GM18520 (cell line): ENCODE measurements at regions not wholly inside any gene's neighbourhood (a gene's known extent, or its start where the extent isn't known, plus 50 kb on each side); places are given as distances from the start of the nearest gene placed in this dataset.
"Not testable (repeated sequence)": the region's sequence is repeated elsewhere in the genome, so short reads cannot be mapped to it uniquely, and the experiment has no call there.

ENCODE experiments used
- ATAC-seq: cut with Tn5 transposase; IDR thresholded peaks from one replicate; pipeline ENCODE4 v1.9.1; 2021; ENCODE audit not compliant: unreplicated experiment

DNA sequence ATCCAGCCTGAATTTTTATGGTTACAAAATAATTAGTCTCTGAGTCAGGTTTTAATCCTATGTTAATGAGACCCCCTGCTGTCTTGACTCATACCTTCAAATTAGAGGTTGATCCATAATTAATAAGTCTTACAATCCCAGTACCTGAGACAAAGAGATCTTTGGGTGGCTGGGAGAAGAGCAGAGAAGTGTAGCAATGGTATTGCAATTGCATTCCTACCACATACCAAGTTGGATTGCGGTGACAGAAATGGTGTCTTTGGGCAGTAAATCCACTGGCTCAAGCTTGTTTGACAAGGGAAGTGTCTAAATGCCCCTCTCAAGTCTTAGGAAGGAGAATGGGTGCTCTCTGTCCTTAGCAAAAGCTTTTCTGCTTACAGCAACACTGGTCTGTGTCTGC, 150.4 kb downstream of the BTBD3 start:
- ATAC-seq, result no peak

- ATAC-seq, result no peak
Measured at GRCh38 chr20:12069181-12069580, 151.5 kb downstream of the BTBD3 start.

DNA sequence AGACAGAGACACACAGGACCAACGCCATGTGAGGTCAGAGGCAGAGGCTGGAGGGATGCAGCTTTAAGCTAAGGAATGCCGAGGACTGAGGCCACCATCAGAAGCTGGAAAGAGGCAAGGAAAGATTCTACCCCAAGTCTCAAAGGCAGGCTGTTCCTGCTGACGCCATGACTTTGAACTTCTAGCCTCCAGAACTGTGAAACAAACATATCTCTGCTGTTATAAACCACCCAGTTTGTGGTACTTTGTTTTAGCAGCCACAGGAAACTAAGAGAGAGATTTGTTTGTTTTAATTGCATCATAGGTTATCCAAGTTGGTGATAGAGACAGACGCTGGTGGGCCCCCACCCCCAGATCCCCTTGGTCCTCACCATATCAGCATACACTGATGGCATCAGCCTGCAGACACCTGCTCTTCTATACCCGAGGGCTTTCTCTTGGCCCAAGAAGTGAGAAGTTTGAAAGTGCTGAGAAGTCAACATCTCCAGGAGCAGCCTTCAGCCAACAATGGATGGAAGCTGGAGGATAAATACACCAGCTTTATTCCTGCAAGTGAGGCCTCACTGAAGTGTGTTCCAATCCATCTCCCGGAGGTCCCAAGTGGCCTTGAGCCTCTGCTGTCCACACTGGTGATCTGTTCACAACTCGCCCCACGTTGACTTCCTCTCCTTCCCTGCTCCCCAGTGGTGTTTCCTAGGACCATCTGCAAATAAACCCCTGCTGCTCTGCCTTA, 154.7 kb downstream of the BTBD3 start:
- no peak for ATAC-seq

DNA sequence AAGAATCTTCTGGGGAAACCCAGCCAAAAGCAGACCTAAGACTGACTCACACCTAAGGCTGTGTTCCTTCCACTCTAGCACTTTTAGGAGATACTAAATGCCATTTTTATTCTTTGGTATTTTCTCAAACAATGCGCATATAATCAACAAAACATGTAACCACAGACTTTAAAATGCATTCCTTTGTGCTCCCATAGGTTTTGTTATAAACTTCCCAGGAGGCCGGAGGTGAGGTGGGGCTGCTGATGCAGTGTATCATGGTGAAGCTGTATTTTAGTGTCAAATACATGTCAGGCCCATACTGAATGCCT, 155.2 kb downstream of the BTBD3 start:
- ATAC-seq, result no peak

DNA sequence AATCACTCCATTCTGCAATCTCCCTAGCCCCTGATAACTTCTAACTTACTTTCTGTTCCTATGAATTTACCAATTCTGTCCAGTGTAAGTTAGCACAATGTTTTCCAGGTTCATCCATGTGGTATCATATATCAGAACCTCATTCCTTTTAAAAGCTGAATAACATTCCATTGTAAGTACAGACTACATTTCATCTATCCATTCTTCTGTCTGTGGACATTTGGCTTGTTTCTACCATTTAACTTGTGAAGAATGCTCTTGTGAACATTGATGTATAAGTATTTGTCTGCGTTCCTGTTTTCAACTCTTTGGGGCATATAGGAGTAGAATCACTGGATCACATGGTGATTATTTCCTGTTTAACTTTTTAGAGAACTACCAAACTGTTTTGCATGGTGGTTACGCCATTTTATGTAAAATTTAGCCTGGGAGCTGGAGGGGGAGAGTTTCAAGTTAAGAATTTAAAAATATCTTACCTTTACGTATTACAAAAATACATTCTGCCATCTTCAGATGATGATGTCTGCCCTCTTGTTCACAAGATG, 156.5 kb downstream of the BTBD3 start:
- no peak for ATAC-seq

- ATAC-seq, result no peak
Measured at GRCh38 chr20:12076200-12076599, 158.5 kb downstream of the BTBD3 start.

DNA sequence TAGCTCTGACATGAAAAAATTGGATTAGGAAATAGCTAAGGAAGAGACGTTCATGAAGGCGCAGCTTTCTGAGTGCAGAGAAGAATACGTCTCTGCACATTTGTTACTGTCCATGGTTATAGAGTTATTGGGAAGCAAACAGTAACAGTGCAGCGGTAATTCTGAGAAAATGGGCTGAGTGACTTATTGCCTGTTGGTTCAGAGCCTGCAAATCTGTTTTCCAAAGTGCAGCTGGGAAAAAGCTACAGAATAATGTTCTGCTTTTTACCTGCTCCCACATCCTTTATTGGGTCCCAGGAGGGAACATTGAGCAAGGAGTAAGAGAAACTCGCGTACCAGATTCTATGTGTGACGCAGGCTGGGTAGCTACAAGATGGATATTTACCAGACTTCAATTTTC, 160.2 kb downstream of the BTBD3 start:
- no peak for ATAC-seq

GRCh38 chr20:12079490-12079889, 161.8 kb downstream of the BTBD3 start:
- no peak for ATAC-seq

DNA sequence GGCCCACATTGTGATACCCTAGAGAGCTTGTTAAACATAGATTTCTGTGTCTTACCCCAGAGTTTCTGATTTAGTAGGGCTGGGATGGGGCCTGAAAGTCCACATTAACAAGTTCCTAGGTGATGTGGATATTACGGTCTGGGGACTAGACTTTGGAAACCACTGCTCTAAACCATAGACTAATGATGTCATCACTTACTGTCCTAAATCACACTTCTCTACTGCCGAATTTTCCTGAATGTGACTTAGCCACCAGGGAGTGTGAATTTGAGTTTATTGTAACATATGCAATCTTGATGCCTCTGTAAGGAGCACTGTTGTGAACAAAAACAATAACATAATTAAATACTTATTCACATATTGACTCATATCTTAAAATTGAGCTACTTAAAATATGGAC, 165.6 kb downstream of the BTBD3 start:
- ATAC-seq, result no peak

- no peak for ATAC-seq
Measured at GRCh38 chr20:12084482-12084881, 166.8 kb downstream of the BTBD3 start.

GRCh38 chr20:12086359-12086758, 168.7 kb downstream of the BTBD3 start:
- no peak for ATAC-seq

GRCh38 chr20:12090920-12091319, 173.2 kb downstream of the BTBD3 start:
- ATAC-seq, result no peak

GRCh38 chr20:12093057-12093796, 175.5 kb downstream of the BTBD3 start:
- no peak for ATAC-seq

DNA sequence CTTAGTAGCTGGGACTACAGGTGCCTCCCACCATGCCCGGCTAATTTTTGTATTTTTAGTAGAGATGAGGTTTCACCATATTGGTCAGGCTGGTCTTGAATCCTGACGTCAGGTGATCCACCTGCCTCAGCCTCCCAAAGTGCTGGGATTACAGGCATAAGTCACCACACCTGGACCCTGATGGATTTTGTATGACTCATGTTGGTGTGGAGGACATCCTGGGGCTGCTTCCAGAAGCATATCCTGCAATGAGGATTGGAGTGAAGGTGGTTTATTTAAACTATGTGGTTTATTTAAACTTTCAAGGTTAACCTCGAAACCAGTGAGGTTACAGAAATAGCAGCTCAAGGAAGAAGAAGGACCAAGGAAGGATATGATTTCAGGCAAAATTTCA, 176.1 kb downstream of the BTBD3 start:
- not testable (repeated sequence) for ATAC-seq

DNA sequence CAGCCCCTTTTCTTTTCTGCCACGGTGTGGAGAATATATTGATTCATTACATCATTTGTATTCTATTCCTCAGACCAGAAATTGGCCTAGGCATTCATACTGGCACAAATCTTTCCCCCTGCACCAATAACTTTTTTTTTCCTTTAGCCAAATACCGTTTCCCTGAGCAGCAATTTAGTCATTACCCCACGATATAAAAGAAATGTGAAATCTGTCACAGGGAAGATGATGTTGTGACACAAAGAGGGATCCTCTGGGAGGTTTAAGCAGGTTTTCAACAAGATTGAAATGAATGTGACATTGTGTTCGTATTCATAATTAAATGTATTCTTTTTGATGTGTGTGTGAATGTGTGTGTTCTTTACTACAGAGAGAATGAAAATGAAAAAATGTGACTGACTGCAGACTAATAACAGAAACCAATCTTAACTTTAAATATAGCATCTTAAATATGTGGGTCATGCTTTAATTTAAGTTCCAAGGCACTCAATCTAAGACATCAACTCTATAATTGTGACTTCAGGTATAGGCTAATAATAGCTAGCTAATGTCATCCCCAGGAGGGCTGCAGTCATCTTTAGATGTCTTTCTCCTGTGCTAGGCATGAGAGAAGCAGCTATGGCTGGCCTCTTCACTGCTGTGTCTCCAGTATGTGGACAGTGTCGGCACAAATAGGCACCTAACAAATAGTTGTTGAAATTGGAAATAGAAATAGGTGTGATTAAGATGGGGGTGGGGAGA, 177.7 kb downstream of the BTBD3 start:
- no peak for ATAC-seq

GRCh38 chr20:12098421-12098820, 180.7 kb downstream of the BTBD3 start:
- ATAC-seq, result no peak

- ATAC-seq, result no peak
Measured at GRCh38 chr20:12108846-12109245, 191.2 kb downstream of the BTBD3 start.

- no peak for ATAC-seq
Measured at GRCh38 chr20:12110274-12110673, 192.6 kb downstream of the BTBD3 start.

GRCh38 chr20:12110711-12111110, 193.0 kb downstream of the BTBD3 start:
- no peak for ATAC-seq

GRCh38 chr20:12111431-12112088, 193.9 kb downstream of the BTBD3 start:
- no peak for ATAC-seq

DNA sequence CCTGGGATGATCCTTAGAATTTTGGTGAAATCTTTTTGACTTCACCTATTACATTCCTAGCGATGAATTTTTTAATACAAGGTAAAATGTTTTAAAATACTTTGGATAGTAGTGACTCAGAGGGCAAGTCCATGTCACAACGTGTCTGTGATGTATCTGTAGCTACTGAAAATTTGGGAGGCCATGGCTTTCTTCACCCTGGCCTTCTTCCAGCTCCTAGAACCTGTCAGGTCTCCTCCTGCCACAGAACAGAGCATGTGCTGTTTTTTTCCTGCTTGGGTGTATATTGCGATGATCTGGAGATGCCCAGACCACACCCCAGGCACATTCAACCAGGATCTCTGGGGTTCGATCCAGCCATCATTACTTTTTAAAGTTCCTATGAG, 194.4 kb downstream of the BTBD3 start:
- ATAC-seq, result no peak
